ENCODE measurements at regions not wholly inside any gene's neighbourhood (a gene's known extent, or its start where the extent isn't known, plus 50 kb on each side); places are given as distances from the start of the nearest gene placed in this dataset.

DNA sequence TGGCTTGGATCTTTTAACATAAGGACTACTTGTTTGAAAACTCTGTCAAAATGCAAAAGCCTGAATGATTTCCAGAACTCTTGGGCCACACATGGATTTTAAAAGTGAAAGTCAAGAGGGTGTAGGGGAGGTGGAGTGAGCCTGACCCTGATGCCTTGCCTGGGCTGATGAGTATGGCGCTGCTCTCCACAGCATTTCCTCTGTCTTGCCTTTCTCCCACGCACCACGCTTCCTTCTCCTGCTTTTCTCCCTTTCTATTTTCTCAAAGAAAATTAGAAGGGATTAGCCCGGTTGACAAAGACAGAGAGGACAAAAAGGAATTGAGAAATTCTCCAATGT, 207.0 kb upstream of the CCDC68 start:
- DNase-seq, result no peak

DNA sequence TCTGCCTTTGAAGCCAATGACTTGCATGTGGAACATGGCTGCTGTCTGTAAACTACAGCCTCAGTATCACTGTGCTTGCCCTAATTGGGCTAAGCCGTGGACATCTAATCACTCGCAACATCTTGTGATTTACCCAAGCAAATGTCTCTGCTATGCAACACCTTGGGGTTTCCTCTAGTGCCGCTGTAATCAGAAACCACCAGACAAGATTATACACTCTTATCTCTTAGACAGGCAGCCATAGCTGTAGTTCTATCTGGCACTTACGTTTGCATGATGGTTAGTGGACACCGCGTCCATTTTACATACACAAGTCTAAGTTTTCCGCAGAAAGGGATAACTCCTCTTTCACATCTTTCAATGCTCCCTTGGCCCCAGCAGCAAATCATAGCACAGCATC, 204.3 kb upstream of the CCDC68 start:
- DNase-seq, result no peak

DNA sequence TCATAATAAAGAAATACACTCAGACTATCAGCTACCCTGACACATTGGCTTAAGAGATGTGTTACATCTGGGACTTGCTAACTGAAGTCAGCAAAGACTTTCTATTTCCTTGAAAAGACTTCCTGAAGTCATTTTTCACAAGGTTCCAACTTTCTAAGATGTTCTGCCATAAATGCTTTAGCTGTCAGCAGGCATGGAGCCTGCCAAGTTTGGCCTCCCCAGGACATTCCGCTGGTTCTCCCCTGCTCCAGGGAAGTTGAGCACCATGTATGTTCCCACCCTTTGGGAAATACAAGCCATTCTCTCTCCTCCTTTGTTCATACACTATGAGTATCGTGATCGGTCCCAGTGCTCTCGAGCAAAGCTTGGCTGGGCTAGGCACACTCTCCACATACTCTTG, 202.7 kb upstream of the CCDC68 start:
- no peak for DNase-seq

DNA sequence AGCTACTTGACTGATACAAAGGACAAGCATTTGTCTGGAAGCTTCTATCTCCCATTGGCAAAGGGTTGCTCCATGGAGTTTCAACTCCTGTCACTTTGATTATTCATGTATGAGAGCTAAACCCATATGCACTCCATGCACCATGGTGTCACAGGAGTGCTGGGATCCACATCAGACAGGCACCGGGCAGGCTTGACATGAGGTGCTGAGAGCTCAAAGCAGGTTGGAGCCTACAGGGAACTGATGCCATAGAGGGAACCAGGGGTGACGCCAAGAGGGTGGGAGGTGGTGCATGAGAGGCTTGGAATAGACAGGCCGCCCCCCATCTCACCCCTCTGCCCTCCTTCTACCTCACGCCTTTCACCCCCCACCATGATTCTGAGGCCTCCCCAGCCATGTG, 199.8 kb upstream of the CCDC68 start:
- no peak for DNase-seq

DNA sequence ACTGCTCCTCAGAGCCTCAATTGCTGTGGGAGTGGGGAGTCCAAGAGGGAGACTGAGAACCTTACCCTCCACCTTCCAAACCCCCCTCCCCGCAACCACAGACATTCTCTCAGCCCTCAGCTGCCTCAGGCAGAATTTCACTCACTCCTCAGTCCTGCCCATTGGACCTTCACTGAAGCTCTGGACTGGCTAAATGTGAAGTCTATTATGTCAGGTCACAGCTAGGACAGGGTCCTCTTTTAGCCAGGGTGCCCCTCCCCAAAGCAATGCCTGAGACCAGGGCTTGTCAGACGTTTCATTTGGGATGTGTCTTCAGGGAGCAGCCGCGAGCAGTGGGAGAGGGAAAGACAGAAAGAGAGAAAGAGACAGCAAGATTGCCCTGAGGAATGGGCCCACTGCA, 199.3 kb upstream of the CCDC68 start:
- DNase-seq, result no peak

DNA sequence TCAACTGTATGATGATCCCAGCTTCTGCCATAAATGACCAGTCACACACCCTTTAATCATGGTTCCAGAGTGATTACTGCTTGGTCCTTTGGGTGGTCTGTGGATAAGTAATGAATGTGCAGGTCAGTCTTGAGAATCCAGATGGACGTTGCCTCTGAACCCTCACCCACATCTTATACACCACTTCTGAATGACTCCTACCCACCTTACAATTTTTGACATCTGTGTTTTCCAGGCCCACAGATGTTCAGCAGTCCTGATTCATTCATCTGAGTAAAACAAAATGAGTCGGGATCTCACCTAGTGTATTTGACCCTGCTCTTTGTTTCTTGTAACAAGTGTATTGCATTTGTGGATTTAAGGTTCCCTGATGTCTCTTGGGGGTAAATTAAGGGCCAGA, 194.1 kb upstream of the CCDC68 start:
- no peak for DNase-seq

DNA sequence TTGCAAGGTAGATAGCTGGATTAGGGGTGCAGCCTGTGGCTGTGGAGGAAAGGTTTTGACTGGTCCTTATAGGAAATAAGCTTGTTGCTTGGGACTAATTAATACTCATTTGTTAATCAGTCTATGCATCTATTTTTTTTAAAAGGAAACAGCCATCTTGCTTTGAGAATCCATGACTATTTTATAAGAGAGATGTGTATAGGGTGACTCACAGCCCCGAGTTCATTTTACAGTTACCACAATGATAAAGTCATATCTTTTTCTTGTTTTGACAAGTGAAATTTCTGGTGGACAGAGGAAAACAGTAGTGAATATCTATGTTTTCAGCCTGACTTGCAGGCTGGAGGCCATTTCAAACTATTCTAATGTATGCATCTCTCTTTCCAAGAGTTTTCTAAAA, 193.5 kb upstream of the CCDC68 start:
- DNase-seq, result peak; percentile 44

DNA sequence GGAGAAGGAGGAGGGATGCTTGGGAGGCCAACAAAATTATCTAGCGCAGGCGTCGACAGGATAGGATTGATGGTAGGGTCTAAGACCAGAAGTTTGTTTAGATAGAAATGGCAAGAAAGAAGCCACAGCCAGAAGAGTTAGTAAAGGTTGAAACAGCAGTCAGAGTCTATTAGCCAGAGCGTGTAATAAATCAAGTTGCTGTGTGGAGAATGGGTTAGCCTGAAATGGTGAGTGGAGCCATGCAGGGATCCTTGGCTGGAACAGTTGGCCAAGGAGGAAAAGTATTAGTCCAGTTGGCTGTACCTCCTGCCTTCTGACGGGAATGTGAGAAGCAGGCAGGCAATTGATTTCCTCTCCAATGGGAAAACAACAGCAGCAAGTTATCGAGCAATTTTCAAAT, 190.7 kb upstream of the CCDC68 start:
- peak; percentile 28 for DNase-seq

DNA sequence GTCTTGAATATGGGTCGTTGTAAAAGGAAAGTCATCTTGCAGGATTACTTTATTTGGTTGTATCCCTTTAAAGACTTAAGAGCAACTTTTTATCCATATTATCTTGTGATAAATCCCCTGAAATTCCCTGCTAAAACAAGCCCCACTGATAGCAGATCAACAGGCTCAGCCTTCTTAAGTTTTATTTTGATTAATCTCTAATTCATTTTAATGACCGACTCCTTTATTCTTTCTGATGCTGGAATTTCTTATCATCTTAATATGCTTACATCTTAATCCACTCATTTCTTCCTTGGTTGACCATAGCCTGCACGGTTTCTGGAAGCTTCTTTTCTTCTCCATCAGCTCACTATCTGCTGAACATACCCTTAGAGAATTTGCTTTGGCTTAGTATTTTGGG, 188.5 kb upstream of the CCDC68 start:
- DNase-seq, result no peak

DNA sequence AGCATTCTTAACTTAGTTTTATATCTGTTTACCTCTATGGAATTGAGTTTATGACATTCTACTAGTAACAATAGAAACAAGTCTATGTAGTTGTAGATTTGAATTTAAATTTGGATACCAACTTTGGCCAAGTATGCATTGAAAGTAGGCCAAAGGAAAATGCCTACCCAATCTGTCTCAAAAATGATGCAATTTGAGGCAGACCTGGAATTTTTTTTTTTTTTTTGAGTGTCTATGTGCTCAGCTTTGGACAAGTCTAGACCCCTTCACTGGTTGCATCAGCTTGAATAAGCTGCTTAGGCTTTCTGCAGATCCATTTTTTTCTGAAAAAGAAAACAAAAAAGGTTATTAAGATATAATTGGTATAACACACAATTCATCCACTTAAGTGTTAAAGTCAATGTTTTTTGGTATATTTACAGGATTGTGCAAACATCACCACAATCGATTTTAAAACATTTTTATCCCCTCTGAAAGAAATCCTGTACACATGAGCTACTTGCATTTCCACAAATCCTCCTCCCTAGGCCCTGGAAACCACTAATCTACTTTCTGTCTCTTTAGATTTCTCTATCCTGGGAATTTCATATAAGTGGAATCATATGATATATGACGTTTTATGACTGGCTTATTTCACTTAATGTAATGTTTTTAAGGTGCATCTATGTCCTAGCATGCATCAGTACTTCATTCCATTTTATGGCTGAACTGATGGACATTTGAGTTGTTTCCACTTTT, 185.1 kb upstream of the CCDC68 start:
- no peak for DNase-seq

DNA sequence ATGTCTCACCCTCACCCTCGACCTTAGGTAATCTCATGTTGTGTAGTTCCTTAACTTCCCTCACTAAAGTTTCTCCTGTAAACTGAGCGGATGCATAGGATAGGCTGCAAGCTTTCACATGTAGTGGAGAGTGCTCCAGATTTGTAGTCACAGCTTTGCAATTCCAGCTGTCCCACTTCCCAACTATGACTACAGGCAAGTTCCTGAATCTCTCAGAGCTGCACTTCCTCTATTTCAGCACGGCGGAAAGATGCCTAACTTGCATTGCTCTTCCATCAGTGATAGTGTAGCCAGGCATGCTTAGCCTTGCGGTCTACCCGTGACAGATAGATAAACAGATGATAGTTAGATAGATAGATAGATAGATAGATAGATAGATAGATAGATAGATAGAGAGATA, 183.1 kb upstream of the CCDC68 start:
- peak; percentile 22 for DNase-seq

DNA sequence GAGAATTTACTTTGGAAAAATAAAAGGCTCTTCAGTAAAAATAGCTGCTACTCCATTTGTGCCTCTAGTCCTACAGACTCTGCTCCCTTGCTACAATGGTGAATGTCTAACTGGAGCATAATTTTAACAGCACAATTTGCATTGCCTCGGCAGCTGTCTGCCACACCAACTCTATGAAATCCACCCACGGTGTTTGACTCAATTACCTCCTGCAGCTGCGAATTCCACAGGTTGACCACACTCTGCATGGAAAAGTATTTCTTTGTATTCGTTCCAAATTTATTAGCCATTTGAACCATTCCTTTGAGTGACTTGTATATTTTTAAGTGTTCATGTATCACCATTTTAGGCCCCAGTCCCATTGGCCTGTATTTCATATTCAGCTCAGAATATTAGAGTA, 182.1 kb upstream of the CCDC68 start:
- DNase-seq, result peak; percentile 46

DNA sequence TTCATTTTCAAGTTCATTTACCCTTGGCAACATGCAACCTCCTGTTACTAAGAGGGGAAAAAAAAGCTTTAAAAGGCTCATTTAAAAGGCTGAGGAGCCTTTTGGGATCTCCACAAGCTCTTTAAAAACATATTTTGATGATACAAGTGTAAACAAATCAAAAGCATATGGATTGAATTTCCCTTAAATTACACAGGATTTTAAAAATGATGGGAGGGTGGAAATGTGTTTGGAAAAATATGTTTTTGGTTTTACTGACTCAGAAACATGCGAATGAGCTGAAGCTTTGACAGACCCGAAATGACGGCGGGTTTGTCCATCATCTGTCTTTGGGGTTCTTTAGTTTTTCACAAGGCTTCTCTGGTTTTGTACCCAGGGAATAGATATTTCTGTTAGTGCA, 180.6 kb upstream of the CCDC68 start:
- DNase-seq, result no peak

DNA sequence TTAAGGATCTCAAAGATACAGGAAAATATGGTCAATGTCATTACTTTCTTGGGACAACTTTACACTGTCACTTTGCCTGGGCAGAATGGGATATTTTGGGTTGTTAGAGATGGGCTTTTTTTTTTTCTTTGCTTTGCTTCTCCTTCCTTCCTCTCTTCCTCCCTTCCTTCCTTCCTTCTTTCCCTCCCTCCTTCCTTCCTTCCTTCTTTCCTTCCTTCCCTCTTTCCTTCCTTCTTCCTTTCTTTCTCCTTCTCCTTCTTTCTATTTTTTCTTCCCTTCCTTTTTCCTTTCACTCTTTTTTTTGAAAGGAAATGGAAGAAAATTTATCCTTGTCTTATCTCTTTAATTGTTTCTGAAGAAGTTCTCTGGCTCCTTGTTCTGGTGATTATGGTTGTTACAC, 180.0 kb upstream of the CCDC68 start:
- DNase-seq, result no peak

DNA sequence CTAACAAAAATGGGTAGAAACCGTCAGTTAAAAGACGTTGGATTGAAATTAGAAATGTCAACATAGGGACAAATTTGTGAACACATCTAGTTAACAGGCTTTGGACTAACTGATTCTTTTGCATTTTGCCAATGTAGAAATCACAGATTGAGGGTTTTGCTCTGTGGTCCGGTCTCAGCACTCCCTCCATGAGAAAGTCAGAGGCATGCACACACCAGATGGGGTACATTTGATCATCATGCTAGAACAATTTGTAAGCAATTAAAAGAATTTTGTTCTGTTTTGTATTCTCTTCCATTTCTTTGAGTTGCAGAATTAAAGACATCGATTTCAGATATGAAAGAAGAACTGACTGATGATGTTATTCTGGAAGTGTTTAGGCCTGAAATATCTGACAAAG, 179.1 kb upstream of the CCDC68 start:
- no peak for DNase-seq

DNA sequence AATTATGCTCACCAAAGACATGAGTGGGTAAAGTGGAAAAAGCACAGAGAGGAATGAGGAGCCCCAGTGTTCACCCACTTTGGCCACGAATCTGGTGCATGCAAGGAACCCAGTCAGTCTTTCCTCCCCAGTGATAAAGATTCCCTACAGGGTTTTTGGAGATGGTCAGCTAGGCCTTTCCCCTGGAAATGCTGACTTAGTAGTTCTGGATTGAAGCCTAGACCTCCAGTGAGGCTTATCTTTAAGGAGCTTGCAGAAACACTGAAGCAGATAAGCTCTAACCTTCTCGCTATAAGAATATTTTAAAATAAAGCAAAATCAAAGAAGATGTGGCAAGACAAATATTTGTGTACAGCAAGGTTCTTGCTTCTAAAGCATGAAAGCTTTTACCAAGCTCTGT, 178.3 kb upstream of the CCDC68 start:
- DNase-seq, result no peak

DNA sequence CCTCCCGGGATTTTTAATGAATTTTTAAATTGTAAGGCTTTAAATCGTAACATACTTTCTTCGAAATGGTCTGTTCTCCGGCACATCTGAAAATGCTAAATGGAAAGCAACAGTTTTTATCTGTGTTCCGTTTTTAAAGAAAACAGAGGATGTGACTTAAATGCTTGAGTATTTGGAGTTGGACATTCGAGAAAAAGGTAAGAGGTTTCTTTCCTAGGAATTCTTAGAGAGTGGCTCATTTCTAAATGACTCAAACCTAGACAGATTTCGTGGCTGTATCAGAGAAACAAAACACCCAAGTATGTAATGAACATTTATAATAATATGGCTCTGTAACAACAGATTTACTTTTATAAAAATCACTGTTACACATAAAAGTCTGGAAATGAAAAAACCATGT, 177.6 kb upstream of the CCDC68 start:
- DNase-seq, result peak; percentile 62

DNA sequence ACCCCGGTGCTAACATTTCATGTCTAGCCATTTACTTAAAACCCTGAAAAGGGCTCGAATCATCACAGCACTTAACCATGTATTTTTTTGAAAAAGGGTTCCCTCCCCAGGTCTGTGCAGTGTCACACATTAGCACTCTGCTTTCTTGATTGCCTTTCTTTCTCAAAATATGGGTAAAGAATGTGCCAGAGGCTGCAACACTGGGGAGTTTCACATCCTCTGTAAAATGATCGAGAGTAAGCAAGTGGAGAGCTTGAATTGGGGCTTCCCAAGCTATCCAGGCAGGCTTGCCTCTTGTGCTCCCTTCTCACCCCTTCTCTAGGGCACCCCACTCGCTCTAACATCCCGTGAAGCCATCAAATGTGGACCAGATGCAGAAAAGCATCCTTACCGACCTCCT, 177.0 kb upstream of the CCDC68 start:
- DNase-seq, result no peak

DNA sequence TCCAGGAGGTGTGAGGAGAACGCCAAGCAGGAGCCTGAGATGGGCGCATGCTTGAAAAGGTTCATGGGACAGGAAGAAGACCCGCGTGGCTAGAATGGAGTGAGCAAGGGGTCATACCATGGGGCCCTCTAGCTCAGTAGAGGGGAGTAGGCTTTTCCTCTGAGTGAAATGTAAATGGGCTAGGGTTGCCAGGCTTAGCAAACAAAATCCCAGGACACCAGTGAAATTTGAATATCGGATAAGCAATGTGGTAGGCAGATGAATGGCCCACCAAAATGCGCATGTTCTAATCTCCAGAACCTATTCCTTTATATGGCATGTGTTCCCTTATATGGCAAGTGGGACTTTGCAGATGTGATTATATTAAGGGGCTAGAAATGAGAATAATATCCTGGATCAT, 174.1 kb upstream of the CCDC68 start:
- DNase-seq, result no peak

DNA sequence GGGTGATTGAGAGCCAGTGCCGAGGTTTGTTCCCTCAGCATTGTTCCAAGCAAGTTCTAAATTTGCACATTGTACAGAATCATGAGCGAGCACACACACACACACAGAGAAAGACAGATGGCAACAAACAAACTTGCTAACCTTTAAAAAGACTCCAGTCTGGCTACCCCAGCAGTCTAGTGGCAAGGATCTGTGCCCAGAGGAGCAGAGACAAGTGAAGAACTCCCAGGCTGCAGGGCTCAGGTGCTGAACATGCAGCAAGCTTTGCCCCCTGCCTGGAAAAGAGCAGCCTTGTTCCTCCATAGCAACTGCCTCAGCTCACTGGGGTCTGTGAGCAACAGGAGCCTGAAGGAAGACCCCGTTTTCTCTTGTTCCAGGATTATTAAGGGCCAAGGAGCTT, 169.2 kb upstream of the CCDC68 start:
- DNase-seq, result no peak

DNA sequence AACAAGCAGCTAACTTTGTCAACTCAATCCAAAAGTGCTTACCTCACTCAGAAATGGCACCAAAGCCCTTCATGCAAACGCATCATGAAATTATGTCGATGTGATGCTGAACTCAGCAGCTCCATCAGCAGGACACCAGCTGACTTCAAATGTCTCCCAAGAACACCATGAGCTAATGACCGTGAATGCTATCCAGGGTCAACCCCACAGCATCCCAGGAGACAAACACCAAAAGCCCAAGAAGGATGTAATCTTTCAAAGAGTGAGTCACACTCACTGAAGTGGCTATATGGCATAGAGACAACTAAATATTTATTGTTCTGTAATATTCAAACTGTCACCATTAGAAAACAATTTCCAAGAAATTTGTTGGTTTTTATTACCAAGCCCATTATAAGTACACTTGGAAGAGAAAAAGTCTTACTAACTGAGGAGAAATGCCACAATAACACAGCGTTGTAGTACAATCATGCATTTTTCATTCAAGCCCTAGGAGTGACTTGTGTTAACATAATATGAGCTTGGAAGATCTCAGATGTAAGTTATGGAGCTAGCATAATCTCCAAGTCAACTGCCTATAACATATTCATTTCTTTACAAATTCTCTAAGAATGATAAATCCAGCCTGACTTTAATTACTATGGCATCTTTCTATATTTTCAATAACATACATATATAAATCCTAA, 165.0 kb upstream of the CCDC68 start:
- DNase-seq, result peak; percentile 51

DNA sequence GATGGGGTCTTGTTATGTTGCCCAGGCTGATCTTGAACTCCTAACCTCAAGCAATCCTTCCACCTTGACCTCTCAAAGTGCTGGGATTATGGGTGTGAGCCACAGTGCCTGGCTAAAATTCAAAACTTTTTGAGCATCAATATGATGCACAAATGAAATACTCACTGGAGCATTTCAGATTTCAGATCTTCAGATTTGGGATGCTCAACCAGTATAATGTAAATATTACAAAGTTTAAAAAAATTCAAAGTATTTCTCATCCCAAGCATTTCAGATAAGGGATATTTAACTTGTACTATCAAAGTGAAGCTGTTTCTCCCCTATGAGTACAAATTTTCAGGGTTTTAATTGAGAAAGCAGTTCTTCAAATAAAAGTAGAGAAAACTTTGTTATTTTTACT, 164.1 kb upstream of the CCDC68 start:
- no peak for DNase-seq

DNA sequence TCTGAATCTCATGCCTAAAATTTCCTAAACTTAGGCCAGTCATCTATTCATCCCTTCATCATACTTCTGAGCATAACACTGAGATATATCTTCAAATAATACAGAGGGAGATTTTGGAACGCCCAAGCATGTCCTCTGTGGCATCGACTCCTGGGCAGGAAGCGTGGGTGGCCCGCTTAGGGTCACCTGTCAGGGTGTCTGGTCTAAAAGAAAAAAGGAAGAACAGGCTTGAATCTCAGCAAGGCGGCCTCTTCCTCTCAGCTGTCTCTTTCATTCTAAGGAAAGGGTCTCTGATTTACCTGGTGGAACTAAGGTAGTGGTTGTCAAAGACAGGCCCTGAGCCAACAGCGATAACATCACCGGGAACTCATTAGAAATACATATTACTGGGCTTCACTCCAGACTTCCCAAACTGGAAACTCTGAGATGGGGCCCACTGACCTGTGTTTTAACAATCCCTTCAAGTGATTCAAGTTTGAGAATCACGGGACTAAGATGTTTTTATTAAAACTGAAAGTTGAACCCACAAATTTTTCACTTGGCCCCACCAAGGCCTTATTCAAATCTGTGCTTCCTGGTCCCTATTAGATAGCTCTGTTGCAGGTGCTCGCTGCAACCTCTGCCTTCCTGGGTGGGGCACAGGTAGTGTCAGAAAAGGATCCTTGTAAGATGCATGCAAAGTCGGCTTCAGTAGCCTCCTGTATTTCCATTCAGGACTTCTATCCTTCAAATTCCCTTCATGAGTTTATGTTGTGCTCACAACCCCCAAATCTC, 162.3 kb upstream of the CCDC68 start:
- no peak for DNase-seq

DNA sequence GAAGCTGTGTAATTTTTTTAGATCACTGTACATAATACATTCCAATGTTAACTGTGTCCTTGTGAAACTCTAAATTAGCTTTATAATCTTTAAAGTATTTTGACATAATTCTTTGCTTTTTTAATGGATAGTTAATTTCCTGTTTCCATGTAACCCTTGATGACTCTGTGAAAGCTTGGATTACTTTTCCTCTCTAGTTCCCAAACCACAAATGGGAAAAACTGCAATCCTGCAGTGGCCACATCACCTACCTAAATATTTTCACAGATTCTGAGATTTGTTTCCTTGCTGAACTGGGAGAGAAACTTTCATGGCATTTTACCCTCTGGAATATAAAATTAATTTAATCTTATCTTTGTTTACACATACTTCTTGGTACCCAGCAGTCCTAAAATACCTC, 161.6 kb upstream of the CCDC68 start:
- peak; percentile 45 for DNase-seq
